GM12892 (cell line): ENCODE measurements at regions not wholly inside any gene's neighbourhood (a gene's known extent, or its start where the extent isn't known, plus 50 kb on each side); places are given as distances from the start of the nearest gene placed in this dataset.
"Not testable (repeated sequence)": the region's sequence is repeated elsewhere in the genome, so short reads cannot be mapped to it uniquely, and the experiment has no call there.

ENCODE experiments used
- DNase-seq: peaks from one replicate; pipeline ENCODE4 v3.0.0; 2011; ENCODE audit not compliant: insufficient read length
- FAIRE-seq: peaks from 2 replicates; lab custom pipeline; 2011; peaks lifted over from hg19 to GRCh38; lab: Jason Lieb, UNC
- POLR2A ChIP-seq: IDR thresholded peaks from 2 replicates; pipeline ENCODE4 v1.6.1; 2011; ENCODE audit warnings: low read depth, low read length, control low read depth
- POLR2AphosphoS5 ChIP-seq: IDR thresholded peaks from 2 replicates; pipeline ENCODE4 v1.6.1; 2011; ENCODE audit warnings: low read depth, low read length, control low read depth
- TAF1 ChIP-seq: IDR thresholded peaks from 2 replicates; pipeline ENCODE4 v1.6.1; 2011; ENCODE audit warnings: low read depth, mild to moderate bottlenecking, control low read depth, low read length, borderline replicate concordance

- DNase-seq: no peak
- TF ChIP-seq POLR2AphosphoS5 (no peak), TAF1 (no peak), POLR2A (no peak)
Measured at GRCh38 chr2:95698146-95698545, 106.3 kb downstream of the TRIM43 start.

GRCh38 chr2:95699201-95700184 lies 107.7 kb downstream of the TRIM43 start:
- FAIRE-seq: not testable (repeated sequence)

More at GRCh38 chr2:95698146-95698545, 106.3 kb downstream of the TRIM43 start:
- no peak for FAIRE-seq

GRCh38 chr2:95700519-95700918 lies 108.7 kb downstream of the TRIM43 start:
- no peak for FAIRE-seq
- no peak for TF ChIP-seq POLR2A
- no peak for DNase-seq

More at GRCh38 chr2:95699201-95700184, 107.7 kb downstream of the TRIM43 start:
- DNase-seq: not testable (repeated sequence)

GRCh38 chr2:95702471-95702870 lies 110.7 kb downstream of the TRIM43 start:
- TF ChIP-seq POLR2AphosphoS5 (no peak), TAF1 (no peak), POLR2A (no peak)
- DNase-seq (no peak), FAIRE-seq (no peak)

- not testable (repeated sequence) for FAIRE-seq
Measured at GRCh38 chr2:95707161-95707560, 115.4 kb downstream of the TRIM43 start.

GRCh38 chr2:95707837-95708236 lies 116.0 kb downstream of the TRIM43 start:
- TF ChIP-seq POLR2A (no peak), TAF1 (no peak), POLR2AphosphoS5 (no peak)
- FAIRE-seq (no peak), DNase-seq (no peak)

More at GRCh38 chr2:95707161-95707560, 115.4 kb downstream of the TRIM43 start:
- not testable (repeated sequence) for DNase-seq

GRCh38 chr2:95709831-95710230 lies 118.0 kb downstream of the TRIM43 start:
- no peak for DNase-seq
- no peak for TF ChIP-seq POLR2A
- TF ChIP-seq POLR2AphosphoS5: no peak
- no peak for TF ChIP-seq TAF1
- no peak for FAIRE-seq

GRCh38 chr2:95713470-95714177 lies 121.8 kb downstream of the TRIM43 start:
- not testable (repeated sequence) for DNase-seq, FAIRE-seq

- FAIRE-seq, DNase-seq: not testable (repeated sequence)
Measured at GRCh38 chr2:95714398-95714797, 122.6 kb downstream of the TRIM43 start.

- TF ChIP-seq POLR2AphosphoS5 (no peak), TAF1 (no peak), POLR2A (no peak)
- no peak for DNase-seq
- FAIRE-seq: no peak
Measured at GRCh38 chr2:95719473-95720060, 127.8 kb downstream of the TRIM43 start.

GRCh38 chr2:95721726-95722125 lies 129.9 kb downstream of the TRIM43 start:
- TF ChIP-seq POLR2AphosphoS5 (no peak), POLR2A (no peak), TAF1 (no peak)
- no peak for DNase-seq
- no peak for FAIRE-seq

- no peak for DNase-seq
- FAIRE-seq: no peak
- TF ChIP-seq TAF1 (no peak), POLR2A (no peak), POLR2AphosphoS5 (no peak)
Measured at GRCh38 chr2:95722131-95722697, 130.4 kb downstream of the TRIM43 start.

- not testable (repeated sequence) for DNase-seq, FAIRE-seq
Measured at GRCh38 chr2:95723627-95724210, 131.9 kb downstream of the TRIM43 start.

- not testable (repeated sequence) for DNase-seq, FAIRE-seq
Measured at GRCh38 chr2:95725191-95725590, 133.4 kb downstream of the TRIM43 start.

- FAIRE-seq, DNase-seq: not testable (repeated sequence)
Measured at GRCh38 chr2:95725677-95726076, 133.9 kb downstream of the TRIM43 start.

- FAIRE-seq, DNase-seq: not testable (repeated sequence)
Measured at GRCh38 chr2:95727420-95727819, 135.6 kb downstream of the TRIM43 start.
